ENCODE measurements at regions not wholly inside any gene's neighbourhood (a gene's known extent, or its start where the extent isn't known, plus 50 kb on each side); places are given as distances from the start of the nearest gene placed in this dataset.

DNA sequence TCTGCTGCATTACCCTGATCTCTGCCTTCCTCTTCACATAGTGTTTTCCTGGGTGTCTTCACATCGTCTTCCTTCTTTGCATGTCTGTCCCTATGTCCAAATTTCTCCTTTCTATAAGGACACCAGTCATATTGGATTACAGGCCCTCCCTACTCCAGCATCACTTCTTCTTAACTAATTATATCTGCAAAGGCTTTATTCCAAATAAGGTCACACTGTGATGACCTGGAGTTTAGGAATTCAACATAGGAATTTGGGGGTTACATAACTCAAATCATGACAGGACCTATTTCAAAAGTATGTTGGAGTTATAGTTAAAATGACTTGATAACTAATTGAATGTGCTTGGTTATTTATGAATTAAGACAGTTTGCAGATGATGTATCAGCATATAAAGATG, 490.5 kb upstream of the ERCC4 start:
- no peaks in the 10 kb centered on the region for H3K79me2 ChIP-seq (ENCODE audit: insufficient read depth)
- ChIA-PET CTCF (no interaction called here), POLR2A (no interaction called here)
- no peaks in the 10 kb centered on the region for H3F3A ChIP-seq (replicated peaks; ENCODE audit: insufficient read depth)
- H3K4me1 ChIP-seq (ENCODE audit: control insufficient read depth in 1 of 2, insufficient read depth in 2 of 2, low read depth in 1 of 2, low read length in 1 of 2): no peaks in the 10 kb centered on the region
- no peak overlapping the region for H3K27ac ChIP-seq (ENCODE audit: low read depth in 2 of 2, low read length in 1 of 2)
- WGBS (ENCODE audit: low lambda C conversion rate): 0% methylated on average over 1 of the region's 1 CpG
- TF ChIP-seq NFIC (IDR thresholded peaks at IDR 0.05; ENCODE audit: borderline replicate concordance): no peak
- no peak for TF ChIP-seq MEF2A (IDR thresholded peaks at IDR 0.05; ENCODE audit: borderline replicate concordance, low read depth)
- no peaks in the 10 kb centered on the region for H3K27me3 ChIP-seq (ENCODE audit: insufficient read depth)
- no peaks in the 10 kb centered on the region for H3K9me2 ChIP-seq
- no peaks in the 10 kb centered on the region for H4K20me1 ChIP-seq (ENCODE audit: insufficient read depth)
- H3K4me2 ChIP-seq: no peak overlapping the region
- DNase-seq: no peak
- no peak overlapping the region for H2AFZ ChIP-seq (ENCODE audit: low read depth)
- H3K9me3 ChIP-seq: no peaks in the 10 kb centered on the region
- no peak overlapping the region for H3K4me3 ChIP-seq (ENCODE audit: low read depth in 2 of 2, low read length in 1 of 2)
- no peak overlapping the region for H3K9ac ChIP-seq
- no peaks in the 10 kb centered on the region for H3K36me3 ChIP-seq (replicated peaks in 1 of 2; ENCODE audit: control insufficient read depth in 1 of 2, insufficient read depth in 2 of 2, low read length in 1 of 2)

DNA sequence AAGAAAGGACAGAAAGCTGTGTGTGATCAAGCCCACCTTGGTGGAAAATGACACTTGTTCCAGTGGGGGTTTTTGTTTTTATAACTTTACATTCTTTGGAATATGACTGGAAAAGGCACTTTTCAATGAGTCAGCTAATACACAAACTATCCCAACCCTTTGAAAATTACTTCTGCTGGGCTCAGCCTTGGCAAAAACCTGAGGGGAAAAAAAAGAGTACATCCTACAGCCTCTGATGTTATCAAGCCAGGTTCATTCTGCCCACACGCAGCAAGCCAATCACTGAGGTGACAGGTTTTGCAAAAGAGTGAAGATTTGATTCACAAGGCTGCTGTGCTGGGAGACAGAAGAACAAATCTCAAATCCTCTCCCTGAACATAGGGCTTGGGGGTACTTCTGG, 484.5 kb upstream of the ERCC4 start:
- no peaks in the 10 kb centered on the region for H3K9me2 ChIP-seq
- ChIA-PET POLR2A (no interaction called here), CTCF (interaction anchor here (1.5 kb wide), 1 partner anchor 1340 kb away, joined by 3 read pairs; no protein-coding TSS in a partner anchor)
- H3K79me2 ChIP-seq (ENCODE audit: insufficient read depth): no peaks in the 10 kb centered on the region
- H3K4me2 ChIP-seq: no peak overlapping the region
- no peak overlapping the region for H3K9ac ChIP-seq
- TF ChIP-seq RFX5 (IDR thresholded peaks at IDR 0.05; ENCODE audit: low read length): no peak
- TF ChIP-seq, protein P1, sequence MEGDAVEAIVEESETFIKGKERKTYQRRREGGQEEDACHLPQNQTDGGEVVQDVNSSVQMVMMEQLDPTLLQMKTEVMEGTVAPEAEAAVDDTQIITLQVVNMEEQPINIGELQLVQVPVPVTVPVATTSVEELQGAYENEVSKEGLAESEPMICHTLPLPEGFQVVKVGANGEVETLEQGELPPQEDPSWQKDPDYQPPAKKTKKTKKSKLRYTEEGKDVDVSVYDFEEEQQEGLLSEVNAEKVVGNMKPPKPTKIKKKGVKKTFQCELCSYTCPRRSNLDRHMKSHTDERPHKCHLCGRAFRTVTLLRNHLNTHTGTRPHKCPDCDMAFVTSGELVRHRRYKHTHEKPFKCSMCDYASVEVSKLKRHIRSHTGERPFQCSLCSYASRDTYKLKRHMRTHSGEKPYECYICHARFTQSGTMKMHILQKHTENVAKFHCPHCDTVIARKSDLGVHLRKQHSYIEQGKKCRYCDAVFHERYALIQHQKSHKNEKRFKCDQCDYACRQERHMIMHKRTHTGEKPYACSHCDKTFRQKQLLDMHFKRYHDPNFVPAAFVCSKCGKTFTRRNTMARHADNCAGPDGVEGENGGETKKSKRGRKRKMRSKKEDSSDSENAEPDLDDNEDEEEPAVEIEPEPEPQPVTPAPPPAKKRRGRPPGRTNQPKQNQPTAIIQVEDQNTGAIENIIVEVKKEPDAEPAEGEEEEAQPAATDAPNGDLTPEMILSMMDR (IDR thresholded peaks at IDR 0.05): no peak
- TF ChIP-seq TCF12 (IDR thresholded peaks at IDR 0.05): no peak
- TF ChIP-seq, protein P2, sequence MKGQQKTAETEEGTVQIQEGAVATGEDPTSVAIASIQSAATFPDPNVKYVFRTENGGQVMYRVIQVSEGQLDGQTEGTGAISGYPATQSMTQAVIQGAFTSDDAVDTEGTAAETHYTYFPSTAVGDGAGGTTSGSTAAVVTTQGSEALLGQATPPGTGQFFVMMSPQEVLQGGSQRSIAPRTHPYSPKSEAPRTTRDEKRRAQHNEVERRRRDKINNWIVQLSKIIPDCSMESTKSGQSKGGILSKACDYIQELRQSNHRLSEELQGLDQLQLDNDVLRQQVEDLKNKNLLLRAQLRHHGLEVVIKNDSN (IDR thresholded peaks at IDR 0.05; ENCODE audit: borderline replicate concordance, low read depth): no peak
- no peak for TF ChIP-seq GATA2 (CRISPR knock-in tag; IDR thresholded peaks at IDR 0.05)
- TF ChIP-seq, protein P3, sequence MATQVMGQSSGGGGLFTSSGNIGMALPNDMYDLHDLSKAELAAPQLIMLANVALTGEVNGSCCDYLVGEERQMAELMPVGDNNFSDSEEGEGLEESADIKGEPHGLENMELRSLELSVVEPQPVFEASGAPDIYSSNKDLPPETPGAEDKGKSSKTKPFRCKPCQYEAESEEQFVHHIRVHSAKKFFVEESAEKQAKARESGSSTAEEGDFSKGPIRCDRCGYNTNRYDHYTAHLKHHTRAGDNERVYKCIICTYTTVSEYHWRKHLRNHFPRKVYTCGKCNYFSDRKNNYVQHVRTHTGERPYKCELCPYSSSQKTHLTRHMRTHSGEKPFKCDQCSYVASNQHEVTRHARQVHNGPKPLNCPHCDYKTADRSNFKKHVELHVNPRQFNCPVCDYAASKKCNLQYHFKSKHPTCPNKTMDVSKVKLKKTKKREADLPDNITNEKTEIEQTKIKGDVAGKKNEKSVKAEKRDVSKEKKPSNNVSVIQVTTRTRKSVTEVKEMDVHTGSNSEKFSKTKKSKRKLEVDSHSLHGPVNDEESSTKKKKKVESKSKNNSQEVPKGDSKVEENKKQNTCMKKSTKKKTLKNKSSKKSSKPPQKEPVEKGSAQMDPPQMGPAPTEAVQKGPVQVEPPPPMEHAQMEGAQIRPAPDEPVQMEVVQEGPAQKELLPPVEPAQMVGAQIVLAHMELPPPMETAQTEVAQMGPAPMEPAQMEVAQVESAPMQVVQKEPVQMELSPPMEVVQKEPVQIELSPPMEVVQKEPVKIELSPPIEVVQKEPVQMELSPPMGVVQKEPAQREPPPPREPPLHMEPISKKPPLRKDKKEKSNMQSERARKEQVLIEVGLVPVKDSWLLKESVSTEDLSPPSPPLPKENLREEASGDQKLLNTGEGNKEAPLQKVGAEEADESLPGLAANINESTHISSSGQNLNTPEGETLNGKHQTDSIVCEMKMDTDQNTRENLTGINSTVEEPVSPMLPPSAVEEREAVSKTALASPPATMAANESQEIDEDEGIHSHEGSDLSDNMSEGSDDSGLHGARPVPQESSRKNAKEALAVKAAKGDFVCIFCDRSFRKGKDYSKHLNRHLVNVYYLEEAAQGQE (IDR thresholded peaks at IDR 0.05; ENCODE audit: low read depth, low read length): no peak
- no peak for TF ChIP-seq POLR2AphosphoS5 (IDR thresholded peaks at IDR 0.05; ENCODE audit: low read depth, low read length)
- TF ChIP-seq, protein P4, sequence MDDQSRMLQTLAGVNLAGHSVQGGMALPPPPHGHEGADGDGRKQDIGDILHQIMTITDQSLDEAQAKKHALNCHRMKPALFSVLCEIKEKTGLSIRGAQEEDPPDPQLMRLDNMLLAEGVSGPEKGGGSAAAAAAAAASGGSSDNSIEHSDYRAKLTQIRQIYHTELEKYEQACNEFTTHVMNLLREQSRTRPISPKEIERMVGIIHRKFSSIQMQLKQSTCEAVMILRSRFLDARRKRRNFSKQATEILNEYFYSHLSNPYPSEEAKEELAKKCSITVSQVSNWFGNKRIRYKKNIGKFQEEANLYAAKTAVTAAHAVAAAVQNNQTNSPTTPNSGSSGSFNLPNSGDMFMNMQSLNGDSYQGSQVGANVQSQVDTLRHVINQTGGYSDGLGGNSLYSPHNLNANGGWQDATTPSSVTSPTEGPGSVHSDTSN (IDR thresholded peaks at IDR 0.05): no peak
- TF ChIP-seq RAD21 (IDR thresholded peaks at IDR 0.05; ENCODE audit: low read length): no peak
- no peak for TF ChIP-seq RXRA (IDR thresholded peaks at IDR 0.05; ENCODE audit: borderline replicate concordance, low read depth)
- no peaks in the 10 kb centered on the region for H3K36me3 ChIP-seq (replicated peaks in 1 of 2; ENCODE audit: control insufficient read depth in 1 of 2, insufficient read depth in 2 of 2, low read length in 1 of 2)
- no peaks in the 10 kb centered on the region for H4K20me1 ChIP-seq (ENCODE audit: insufficient read depth)
- no peaks in the 10 kb centered on the region for H3F3A ChIP-seq (replicated peaks; ENCODE audit: insufficient read depth)
- no peak for DNase-seq
- no peak overlapping the region for H2AFZ ChIP-seq (ENCODE audit: low read depth)
- H3K4me1 ChIP-seq (ENCODE audit: control insufficient read depth in 1 of 2, insufficient read depth in 2 of 2, low read depth in 1 of 2, low read length in 1 of 2): no peaks in the 10 kb centered on the region
- WGBS (ENCODE audit: low lambda C conversion rate): 0% methylated on average over 1 of the region's 1 CpG
- no peak overlapping the region for H3K27ac ChIP-seq (ENCODE audit: low read depth in 2 of 2, low read length in 1 of 2)
- H3K9me3 ChIP-seq: no peaks in the 10 kb centered on the region
- no peak overlapping the region for H3K4me3 ChIP-seq (ENCODE audit: low read depth in 2 of 2, low read length in 1 of 2)
- no peaks in the 10 kb centered on the region for H3K27me3 ChIP-seq (ENCODE audit: insufficient read depth)

Measured in SK-N-SH (cell line).